Stomach (tissue), 8 donors: ENCODE measurements at regions not wholly inside any gene's neighbourhood (a gene's known extent, or its start where the extent isn't known, plus 50 kb on each side); places are given as distances from the start of the nearest gene placed in this dataset.

Source experiments
- DNase-seq, 2 donors: peaks; one replicate each; pipeline versions ENCODE4 v3.0.0 to v3.0.0-alpha.2; 2013 to 2019
- H3K27ac ChIP-seq, 5 donors: fragments of 200-600 bp in 4 of 5; sonication (generic) in 4 of 5; one replicate each; pipeline ENCODE4 v1.5.1; 2013 to 2019; ENCODE audit warnings: mild to moderate bottlenecking in 1 of 5, moderate library complexity in 1 of 5
- H3K27me3 ChIP-seq, 3 donors: fragments of 200-600 bp; sonication (generic); one replicate each; pipeline ENCODE4 v1.5.1; 2017 to 2019; ENCODE audit warnings: mixed run types in 1 of 3
- H3K36me3 ChIP-seq, 4 donors: fragments of 200-600 bp; sonication (generic); 1 replicate in 3 of 4; 2 replicates in 1 of 4; pipeline ENCODE4 v1.5.1; 2016 to 2019
- H3K4me1 ChIP-seq, 4 donors: fragments of 200-600 bp; sonication (generic); one replicate each; pipeline ENCODE4 v1.5.1; 2016 to 2019
- H3K4me3 ChIP-seq, 4 donors: fragments of 200-600 bp; sonication (generic) in 3 of 4; one replicate each; pipeline ENCODE4 v1.5.1; 2016 to 2019; ENCODE audit warnings: mild to moderate bottlenecking in 1 of 4
- H3K9me3 ChIP-seq, 4 donors: fragments of 200-600 bp; sonication (generic); one replicate each; pipeline ENCODE4 v1.5.1; 2016 to 2019
- CTCF ChIP-seq, 7 experiments: fragments of 450-650 bp in 4 of 7; fragments of 200-600 bp in 3 of 7; sonication (generic) in 3 of 7; IDR thresholded peaks; one replicate each; pipeline ENCODE4 v1.5.1; 2016 to 2019; ENCODE audit warnings: antibody characterized with exemption in 7 of 7, control low read depth in 2 of 7, mild to moderate bottlenecking in 1 of 7
- EP300 ChIP-seq: sonication (generic); formaldehyde crosslinking; IDR thresholded peaks from one replicate; pipeline ENCODE4 v1.6.1; 2017; ENCODE audit warnings: antibody characterized with exemption
- POLR2A ChIP-seq, 4 donors: fragments of 450-650 bp; IDR thresholded peaks; one replicate each; pipeline ENCODE4 v1.6.1; 2016; ENCODE audit warnings: antibody characterized with exemption in 4 of 4, control low read depth in 2 of 4, mild to moderate bottlenecking in 1 of 4, moderate library complexity in 1 of 4
- POLR2AphosphoS5 ChIP-seq, 3 donors: sonication (generic); formaldehyde crosslinking; IDR thresholded peaks; one replicate each; pipeline ENCODE4 v1.6.1; 2016; ENCODE audit warnings: antibody characterized with exemption in 3 of 3
- WGBS, 5 donors: extraction: QIAGEN DNeasy Blood & Tissue Kit in 3 of 5; methylation state at CpG; one replicate each; pipeline versions ENCODE4 v1.1.5 to v1.1.7; 2013 to 2018; 5-methylcytosine and 5-hydroxymethylcytosine counted together
- intact Hi-C: fragments of 100-400 bp; cut with DNase I; formaldehyde crosslinking; loops from one replicate; pipeline ENCODE4 v1.15.1; 2023; ENCODE audit warnings: low total_unique reads
- donor health status: healthy with polysubstance abuse.
- donor health status: Bipolar disorder and iron deficiency.
- donor health status: healthy.

DNA sequence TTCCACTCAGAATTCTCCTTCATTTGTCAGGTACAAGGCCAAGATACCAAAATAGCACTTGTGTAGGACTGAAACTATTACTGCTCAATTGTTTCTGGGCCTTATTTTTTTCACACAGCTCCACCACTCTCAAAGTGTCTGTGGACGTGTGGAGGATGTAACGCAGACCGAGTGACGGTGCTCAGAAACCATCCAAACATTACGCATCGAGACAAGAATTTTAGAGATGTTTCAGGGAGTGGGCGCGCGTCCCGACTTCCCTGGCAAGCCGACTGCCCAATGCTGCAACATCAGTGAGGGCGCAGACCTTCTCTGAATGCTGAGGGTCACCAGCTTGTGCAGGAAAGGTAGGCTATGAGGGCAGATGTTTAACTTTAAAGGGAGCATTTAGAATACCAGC, 108.4 kb downstream of the GATA6 start:
- DNase-seq: peak in 1 of 2 donors; percentile 38
- peaks cover 0 to 10% (median 0%) of the 10 kb centered on the region in 4 donors for H3K4me1 ChIP-seq

DNA sequence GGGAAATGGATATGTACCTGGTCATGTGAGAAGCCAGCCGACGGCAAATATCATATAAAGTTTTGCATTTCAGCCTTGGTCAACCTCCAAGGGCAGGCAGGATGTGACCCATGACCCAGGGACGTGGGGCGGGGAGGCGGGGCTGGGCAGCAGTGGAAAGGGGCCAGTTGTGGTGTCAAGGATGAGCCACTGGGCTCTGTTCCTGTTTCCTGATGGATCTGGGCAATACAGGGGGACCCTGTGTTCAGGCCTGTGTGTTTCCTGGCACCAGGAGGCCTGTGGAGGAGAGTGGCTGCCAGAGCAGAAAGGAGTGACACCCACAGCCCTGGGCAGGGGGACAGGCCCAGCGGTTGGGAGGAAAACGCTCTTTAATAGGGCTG, 106.9 kb downstream of the GATA6 start:
- WGBS, 5 donors: 76 to 84% (median 80%) methylated on average over 7 of the region's 7 CpGs
- no peak overlapping the region for H3K27ac ChIP-seq
- TF ChIP-seq POLR2AphosphoS5 (IDR thresholded peaks at IDR 0.05) (no peak), POLR2A (IDR thresholded peaks at IDR 0.05) (no peak), CTCF (IDR thresholded peaks at IDR 0.05) (no peak), EP300 (no peak)

More for the DNA sequence above, 108.4 kb downstream of the GATA6 start:
- H3K27ac ChIP-seq: no peak overlapping the region
- 95 to 97% (median 96%) methylated on average over 12 of the region's 12 CpGs for WGBS, 5 donors
- TF ChIP-seq POLR2AphosphoS5 (IDR thresholded peaks at IDR 0.05) (no peak), POLR2A (IDR thresholded peaks at IDR 0.05) (no peak)
- H3K4me3 ChIP-seq: no peak overlapping the region
- peaks cover 0 to 4% (median 0%) of the 10 kb centered on the region in 4 donors for H3K9me3 ChIP-seq
- H3K36me3 ChIP-seq: no peaks in the 10 kb centered on the region
- no peaks in the 10 kb centered on the region for H3K27me3 ChIP-seq
- intact Hi-C loops: no loop called here

GRCh38 chr18:22275706-22276333, 106.4 kb downstream of the GATA6 start:
- 51 to 60% (median 56%) methylated on average over 10 to 11 of the region's 11 CpGs for WGBS, 5 donors
- DNase-seq: peak in 1 of 2 donors; percentile 13
- no peaks in the 10 kb centered on the region for H3K27me3 ChIP-seq
- H3K27ac ChIP-seq: no peak overlapping the region
- intact Hi-C loops: no loop called here
- TF ChIP-seq CTCF (IDR thresholded peaks at IDR 0.05) (no peak), EP300 (no peak), POLR2AphosphoS5 (IDR thresholded peaks at IDR 0.05) (no peak)
- no peaks in the 10 kb centered on the region for H3K4me1 ChIP-seq
- no peak overlapping the region for H3K4me3 ChIP-seq
- H3K36me3 ChIP-seq: no peaks in the 10 kb centered on the region
- peaks cover 0 to 4% (median 0%) of the 10 kb centered on the region in 4 donors for H3K9me3 ChIP-seq

More for the DNA sequence above, 106.9 kb downstream of the GATA6 start:
- no peaks in the 10 kb centered on the region for H3K36me3 ChIP-seq
- no peaks in the 10 kb centered on the region for H3K4me1 ChIP-seq
- H3K9me3 ChIP-seq: peaks cover 0 to 4% (median 0%) of the 10 kb centered on the region in 4 donors
- no peak overlapping the region for H3K4me3 ChIP-seq
- intact Hi-C loops: no loop called here
- H3K27me3 ChIP-seq: no peaks in the 10 kb centered on the region
- DNase-seq: peak in 1 of 2 donors; percentile 20

GRCh38 chr18:22273101-22274039, 104.0 kb downstream of the GATA6 start:
- TF ChIP-seq POLR2AphosphoS5 (IDR thresholded peaks at IDR 0.05): no peak
- TF ChIP-seq POLR2A (IDR thresholded peaks at IDR 0.05): no peak
- no peak for TF ChIP-seq EP300
- TF ChIP-seq CTCF (IDR thresholded peaks at IDR 0.05): no peak
- 86 to 94% (median 91%) methylated on average over 5 of the region's 5 CpGs for WGBS, 5 donors

More at GRCh38 chr18:22273101-22274039, 104.0 kb downstream of the GATA6 start:
- H3K27me3 ChIP-seq: peaks cover 0 to 4% (median 0%) of the 10 kb centered on the region in 3 donors
- H3K4me1 ChIP-seq: no peaks in the 10 kb centered on the region
- H3K36me3 ChIP-seq: no peaks in the 10 kb centered on the region
- H3K4me3 ChIP-seq: no peak overlapping the region
- DNase-seq: no peak
- H3K27ac ChIP-seq: no peak overlapping the region
- intact Hi-C loops: no loop called here
- H3K9me3 ChIP-seq: peaks cover 0 to 4% (median 0%) of the 10 kb centered on the region in 4 donors
